Breast epithelium (tissue), 4 donors: ENCODE measurements at regions not wholly inside any gene's neighbourhood (a gene's known extent, or its start where the extent isn't known, plus 50 kb on each side); places are given as distances from the start of the nearest gene placed in this dataset.

Experiments
- DNase-seq, 2 donors: peaks; one replicate each; pipeline ENCODE4 v3.0.0-alpha.2; 2019; ENCODE audit warnings: low spot score in 2 of 2
- H3K27ac ChIP-seq, 2 donors: fragments of 200-600 bp; sonication (generic) in 1 of 2; one replicate each; pipeline ENCODE4 v1.5.1; 2016 to 2019; ENCODE audit warnings: mild to moderate bottlenecking in 1 of 2
- H3K27me3 ChIP-seq, 2 donors: fragments of 200-600 bp; sonication (generic) in 1 of 2; one replicate each; pipeline versions ENCODE4 v1.5.1 to v1.6.0; 2017 to 2019; ENCODE audit warnings: control low read depth in 1 of 2, mild to moderate bottlenecking in 1 of 2
- H3K36me3 ChIP-seq: fragments of 200-600 bp; one replicate; pipeline ENCODE4 v1.5.1; 2019
- H3K4me1 ChIP-seq, 2 donors: fragments of 200-600 bp; sonication (generic); one replicate each; pipeline ENCODE4 v1.5.1; 2016 to 2019; ENCODE audit warnings: control low read depth in 1 of 2
- H3K4me3 ChIP-seq, 3 donors: fragments of 200-600 bp; sonication (generic); 1 replicate in 2 of 3; 2 replicates in 1 of 3; pipeline ENCODE4 v1.5.1; 2016 to 2019; ENCODE audit warnings: mild to moderate bottlenecking in 3 of 3, moderate library complexity in 2 of 3
- H3K9me3 ChIP-seq, 2 donors: fragments of 200-600 bp; sonication (generic) in 1 of 2; one replicate each; pipeline ENCODE4 v1.5.1; 2016 to 2019; ENCODE audit warnings: control low read depth in 1 of 2
- POLR2A ChIP-seq: fragments of 450-650 bp; IDR thresholded peaks from one replicate; pipeline ENCODE4 v1.6.1; 2016; ENCODE audit warnings: antibody characterized with exemption, mild to moderate bottlenecking, moderate library complexity
- POLR2AphosphoS5 ChIP-seq, 3 donors: sonication (generic); formaldehyde crosslinking; IDR thresholded peaks; one replicate each; pipeline ENCODE4 v1.6.1; 2017; ENCODE audit warnings: antibody characterized with exemption in 3 of 3
- intact Hi-C: fragments of 100-400 bp; cut with DNase I; formaldehyde crosslinking; loops from one replicate; pipeline ENCODE4 v1.15.1; 2023; ENCODE audit warnings: low total_unique reads
- TF ChIP-seq, protein P1 (sequence below), 3 donors: fragments of 450-650 bp; IDR thresholded peaks; one replicate each; pipeline ENCODE4 v1.5.1; 2016 to 2017; ENCODE audit warnings: antibody characterized with exemption in 3 of 3, mild to moderate bottlenecking in 3 of 3, moderate library complexity in 3 of 3

DNA sequence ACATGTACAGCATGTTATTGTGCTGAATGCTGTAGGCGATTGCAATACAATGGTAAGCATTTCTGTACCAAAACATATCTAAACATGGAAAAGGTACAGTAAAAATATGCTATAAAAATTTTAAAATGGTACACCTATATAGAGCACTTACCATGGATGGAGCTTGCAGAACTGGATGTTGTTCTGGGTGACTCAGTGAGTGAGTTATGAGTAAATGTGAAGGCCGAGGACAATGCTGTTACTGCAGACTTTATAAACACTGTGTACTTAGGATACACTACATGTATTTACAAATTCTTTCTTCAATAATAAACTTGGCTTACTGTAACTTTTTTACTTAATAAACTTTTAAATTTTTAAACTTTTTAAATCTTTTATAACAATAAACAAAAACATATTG is 473.4 kb upstream of the UBE2E3 start:
- H3K36me3 ChIP-seq = no peaks in the 10 kb centered on the region
- intact Hi-C loops = no loop called here
- H3K9me3 ChIP-seq = no peaks in the 10 kb centered on the region
- no peak for DNase-seq
- H3K4me3 ChIP-seq = no peak overlapping the region
- no peaks in the 10 kb centered on the region for H3K4me1 ChIP-seq
- H3K27me3 ChIP-seq = no peaks in the 10 kb centered on the region
- TF ChIP-seq POLR2A (no peak), POLR2AphosphoS5 (IDR thresholded peaks at IDR 0.05) (no peak)
- TF ChIP-seq, protein P1, sequence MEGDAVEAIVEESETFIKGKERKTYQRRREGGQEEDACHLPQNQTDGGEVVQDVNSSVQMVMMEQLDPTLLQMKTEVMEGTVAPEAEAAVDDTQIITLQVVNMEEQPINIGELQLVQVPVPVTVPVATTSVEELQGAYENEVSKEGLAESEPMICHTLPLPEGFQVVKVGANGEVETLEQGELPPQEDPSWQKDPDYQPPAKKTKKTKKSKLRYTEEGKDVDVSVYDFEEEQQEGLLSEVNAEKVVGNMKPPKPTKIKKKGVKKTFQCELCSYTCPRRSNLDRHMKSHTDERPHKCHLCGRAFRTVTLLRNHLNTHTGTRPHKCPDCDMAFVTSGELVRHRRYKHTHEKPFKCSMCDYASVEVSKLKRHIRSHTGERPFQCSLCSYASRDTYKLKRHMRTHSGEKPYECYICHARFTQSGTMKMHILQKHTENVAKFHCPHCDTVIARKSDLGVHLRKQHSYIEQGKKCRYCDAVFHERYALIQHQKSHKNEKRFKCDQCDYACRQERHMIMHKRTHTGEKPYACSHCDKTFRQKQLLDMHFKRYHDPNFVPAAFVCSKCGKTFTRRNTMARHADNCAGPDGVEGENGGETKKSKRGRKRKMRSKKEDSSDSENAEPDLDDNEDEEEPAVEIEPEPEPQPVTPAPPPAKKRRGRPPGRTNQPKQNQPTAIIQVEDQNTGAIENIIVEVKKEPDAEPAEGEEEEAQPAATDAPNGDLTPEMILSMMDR (IDR thresholded peaks at IDR 0.05) = no peak
- no peak overlapping the region for H3K27ac ChIP-seq

DNA sequence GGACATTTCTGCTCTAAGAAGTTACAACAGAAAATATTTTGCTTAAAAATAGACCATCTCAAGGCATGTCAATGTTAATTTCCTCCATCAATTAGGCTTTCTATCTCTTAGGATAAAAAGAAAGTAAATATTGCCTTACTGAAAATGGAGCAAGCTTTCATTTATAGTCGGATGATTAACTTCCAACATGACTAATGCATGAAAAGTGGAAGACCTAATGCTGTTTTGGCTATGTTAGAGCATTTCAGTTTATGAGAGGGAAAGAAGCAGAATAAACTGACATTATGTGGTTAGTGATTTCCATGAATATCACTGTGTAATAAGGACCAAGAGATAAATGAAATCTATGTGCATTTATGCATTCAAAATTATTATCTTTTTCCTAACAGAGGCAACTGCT is 475.2 kb upstream of the UBE2E3 start:
- DNase-seq = no peak
- Histone ChIP-seq H3K4me3 (no peak overlapping the region), H3K27ac (no peak overlapping the region), H3K36me3 (no peaks in the 10 kb centered on the region), H3K27me3 (no peaks in the 10 kb centered on the region), H3K9me3 (no peaks in the 10 kb centered on the region), H3K4me1 (no peaks in the 10 kb centered on the region)
- no peak for TF ChIP-seq POLR2AphosphoS5 (IDR thresholded peaks at IDR 0.05)
- TF ChIP-seq, protein P1 (IDR thresholded peaks at IDR 0.05) = no peak
- no peak for TF ChIP-seq POLR2A
- intact Hi-C loops = no loop called here

DNA sequence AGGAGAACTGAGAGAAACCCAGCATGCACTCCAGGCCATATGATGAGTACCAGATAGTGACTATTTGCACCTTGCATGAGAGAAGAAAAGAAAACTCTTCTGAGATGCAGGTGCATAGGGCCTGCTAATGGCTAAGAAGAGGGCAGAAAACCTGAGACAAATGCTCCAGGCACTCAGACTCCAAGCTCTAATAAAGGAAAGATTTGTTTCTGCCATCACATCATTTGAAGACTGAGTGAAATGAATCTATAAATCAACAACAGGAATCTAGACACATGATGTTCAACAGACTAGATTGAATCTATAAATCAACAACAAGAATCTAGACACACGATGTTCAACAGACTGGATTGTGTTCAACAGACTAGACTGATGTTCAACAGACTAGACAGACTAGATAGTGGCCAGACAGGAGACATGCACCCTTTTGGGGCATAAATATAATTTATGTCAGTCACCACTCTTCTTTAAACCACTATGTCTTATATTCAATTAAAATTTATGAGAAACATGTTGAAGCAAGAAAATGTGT is 482.7 kb upstream of the UBE2E3 start:
- intact Hi-C loops = no loop called here
- no peak overlapping the region for H3K4me3 ChIP-seq
- no peak for DNase-seq

DNA sequence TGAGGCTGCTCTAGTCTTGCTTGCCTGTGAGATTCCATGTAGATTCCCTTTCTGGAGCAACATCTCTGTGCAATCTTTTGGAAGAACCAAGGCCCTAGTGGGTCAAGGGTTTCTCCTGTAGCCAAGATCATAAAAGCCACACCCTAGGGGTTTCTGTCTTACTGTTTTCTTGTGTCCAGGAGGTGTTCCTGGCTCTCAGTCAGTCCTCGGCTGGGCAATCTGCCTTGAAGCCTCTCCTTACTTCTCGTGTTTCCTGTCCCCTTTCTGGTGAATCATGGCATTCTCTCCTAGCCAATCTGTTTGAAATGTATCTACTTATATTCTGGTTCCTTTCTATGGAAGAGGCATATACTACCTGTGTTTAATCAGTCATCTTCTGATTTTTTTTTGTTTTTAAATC is 484.8 kb upstream of the UBE2E3 start:
- TF ChIP-seq, protein P1 (IDR thresholded peaks at IDR 0.05) = no peak
- TF ChIP-seq POLR2A (no peak), POLR2AphosphoS5 (IDR thresholded peaks at IDR 0.05) (no peak)
- peaks cover 0 to 3% of the 10 kb centered on the region in 2 donors for H3K9me3 ChIP-seq
- no peaks in the 10 kb centered on the region for H3K27me3 ChIP-seq
- no peak for DNase-seq
- no peaks in the 10 kb centered on the region for H3K36me3 ChIP-seq
- H3K4me3 ChIP-seq = no peak overlapping the region
- H3K4me1 ChIP-seq = no peaks in the 10 kb centered on the region
- H3K27ac ChIP-seq = no peak overlapping the region
- intact Hi-C loops = no loop called here

More for the DNA sequence above, 482.7 kb upstream of the UBE2E3 start:
- H3K4me1 ChIP-seq = no peaks in the 10 kb centered on the region
- H3K27ac ChIP-seq = no peak overlapping the region
- no peak for TF ChIP-seq POLR2AphosphoS5 (IDR thresholded peaks at IDR 0.05)
- TF ChIP-seq POLR2A = no peak
- TF ChIP-seq, protein P1 (IDR thresholded peaks at IDR 0.05) = no peak
- peaks cover 0 to 3% of the 10 kb centered on the region in 2 donors for H3K9me3 ChIP-seq
- no peaks in the 10 kb centered on the region for H3K27me3 ChIP-seq
- H3K36me3 ChIP-seq = no peaks in the 10 kb centered on the region

DNA sequence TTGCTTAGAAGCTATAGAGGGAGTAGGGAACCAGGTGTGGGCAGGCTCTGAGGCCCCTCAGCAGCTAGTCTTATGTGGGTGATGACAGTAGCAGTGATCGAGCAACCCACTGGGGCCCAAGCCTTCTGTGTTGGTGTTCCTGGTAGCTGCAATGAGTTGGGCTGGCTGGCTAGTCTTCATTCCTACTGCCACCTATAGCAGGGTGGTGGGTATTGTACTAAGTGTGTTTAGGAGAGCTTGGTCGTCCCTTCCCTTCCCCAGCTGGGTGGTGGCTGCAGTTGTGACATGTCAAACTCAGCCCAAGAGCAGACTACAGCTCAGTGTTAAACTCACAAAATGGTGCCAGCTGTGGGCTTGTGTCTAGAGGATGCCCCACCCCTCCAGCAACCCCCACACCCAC is 486.1 kb upstream of the UBE2E3 start:
- no peaks in the 10 kb centered on the region for H3K27me3 ChIP-seq
- intact Hi-C loops = no loop called here
- TF ChIP-seq, protein P1 (IDR thresholded peaks at IDR 0.05) = no peak
- TF ChIP-seq POLR2AphosphoS5 (IDR thresholded peaks at IDR 0.05) (no peak), POLR2A (no peak)
- H3K27ac ChIP-seq = no peak overlapping the region
- H3K4me1 ChIP-seq = no peaks in the 10 kb centered on the region
- H3K36me3 ChIP-seq = no peaks in the 10 kb centered on the region
- no peak for DNase-seq
- H3K4me3 ChIP-seq = no peak overlapping the region
- H3K9me3 ChIP-seq = peaks cover 0 to 8% of the 10 kb centered on the region in 2 donors
